ENCODE measurements at regions not wholly inside any gene's neighbourhood (a gene's known extent, or its start where the extent isn't known, plus 50 kb on each side); places are given as distances from the start of the nearest gene placed in this dataset.
A peak's percentile ranks its signal among the peaks of the same experiment; 100 is the strongest.

GRCh38 chr4:122533841-122534240 is 77.3 kb upstream of the IL2 start:
- no peaks in the 10 kb centered on the region for H3K4me1 Mint-ChIP-seq
- ATAC-seq (replicated peaks; ENCODE audit: extremely low read depth, poor library complexity, severe bottlenecking): no peak
- H3K27ac Mint-ChIP-seq (ENCODE audit: low read depth): no peak overlapping the region
- no peak for DNase-seq (ENCODE audit: low spot score in 2 of 2)
- peaks cover 2% of the 10 kb centered on the region for H3K36me3 Mint-ChIP-seq (ENCODE audit: insufficient read depth)
- H3K27me3 Mint-ChIP-seq: no peaks in the 10 kb centered on the region
- no peaks in the 10 kb centered on the region for H3K9me3 Mint-ChIP-seq
- H3K4me3 Mint-ChIP-seq: no peak overlapping the region

GRCh38 chr4:122532766-122533165 is 76.2 kb upstream of the IL2 start:
- no peaks in the 10 kb centered on the region for H3K4me1 Mint-ChIP-seq
- H3K36me3 Mint-ChIP-seq (ENCODE audit: insufficient read depth): peaks cover 2% of the 10 kb centered on the region
- H3K4me3 Mint-ChIP-seq: no peak overlapping the region
- no peaks in the 10 kb centered on the region for H3K9me3 Mint-ChIP-seq
- DNase-seq (ENCODE audit: low spot score in 2 of 2): no peak
- peak; percentile 49 for ATAC-seq (replicated peaks; ENCODE audit: extremely low read depth, poor library complexity, severe bottlenecking)
- no peak overlapping the region for H3K27ac Mint-ChIP-seq (ENCODE audit: low read depth)
- H3K27me3 Mint-ChIP-seq: no peaks in the 10 kb centered on the region

- H3K4me3 Mint-ChIP-seq: no peak overlapping the region
- no peaks in the 10 kb centered on the region for H3K27me3 Mint-ChIP-seq
- H3K36me3 Mint-ChIP-seq (ENCODE audit: insufficient read depth): peaks cover 2% of the 10 kb centered on the region
- no peak overlapping the region for H3K27ac Mint-ChIP-seq (ENCODE audit: low read depth)
- DNase-seq (ENCODE audit: low spot score in 2 of 2) (no peak), ATAC-seq (replicated peaks; ENCODE audit: extremely low read depth, poor library complexity, severe bottlenecking) (no peak)
- no peaks in the 10 kb centered on the region for H3K9me3 Mint-ChIP-seq
- no peaks in the 10 kb centered on the region for H3K4me1 Mint-ChIP-seq
These were observed 75.0 kb upstream of the IL2 start for GRCh38 chr4:122531514-122531913.

GRCh38 chr4:122531038-122531437 is 74.5 kb upstream of the IL2 start:
- Mint-ChIP-seq H3K27me3 (no peaks in the 10 kb centered on the region), H3K4me3 (no peak overlapping the region), H3K4me1 (no peaks in the 10 kb centered on the region), H3K27ac (ENCODE audit: low read depth) (no peak overlapping the region), H3K9me3 (no peaks in the 10 kb centered on the region), H3K36me3 (ENCODE audit: insufficient read depth) (peaks cover 2% of the 10 kb centered on the region)
- DNase-seq (ENCODE audit: low spot score in 2 of 2) (no peak), ATAC-seq (replicated peaks; ENCODE audit: extremely low read depth, poor library complexity, severe bottlenecking) (no peak)

GRCh38 chr4:122528879-122529278 is 72.4 kb upstream of the IL2 start:
- Mint-ChIP-seq H3K36me3 (ENCODE audit: insufficient read depth) (peaks cover 4% of the 10 kb centered on the region), H3K4me1 (no peaks in the 10 kb centered on the region), H3K9me3 (peaks cover 5% of the 10 kb centered on the region), H3K4me3 (no peak overlapping the region), H3K27ac (ENCODE audit: low read depth) (no peak overlapping the region), H3K27me3 (no peaks in the 10 kb centered on the region)
- ATAC-seq (replicated peaks; ENCODE audit: extremely low read depth, poor library complexity, severe bottlenecking) (no peak), DNase-seq (ENCODE audit: low spot score in 2 of 2) (no peak)

GRCh38 chr4:122525865-122526264 is 69.3 kb upstream of the IL2 start:
- no peak overlapping the region for H3K4me3 Mint-ChIP-seq
- H3K27me3 Mint-ChIP-seq: peaks cover 1% of the 10 kb centered on the region
- no peak overlapping the region for H3K27ac Mint-ChIP-seq (ENCODE audit: low read depth)
- H3K9me3 Mint-ChIP-seq: peaks cover 11% of the 10 kb centered on the region
- no peak for DNase-seq (ENCODE audit: low spot score in 2 of 2)
- no peaks in the 10 kb centered on the region for H3K4me1 Mint-ChIP-seq
- peaks cover 2% of the 10 kb centered on the region for H3K36me3 Mint-ChIP-seq (ENCODE audit: insufficient read depth)
- ATAC-seq (replicated peaks; ENCODE audit: extremely low read depth, poor library complexity, severe bottlenecking): no peak

GRCh38 chr4:122524176-122524575 is 67.7 kb upstream of the IL2 start:
- Mint-ChIP-seq H3K36me3 (ENCODE audit: insufficient read depth) (peaks cover 2% of the 10 kb centered on the region), H3K9me3 (peaks cover 11% of the 10 kb centered on the region), H3K4me3 (no peak overlapping the region), H3K27ac (ENCODE audit: low read depth) (no peak overlapping the region), H3K4me1 (no peaks in the 10 kb centered on the region), H3K27me3 (peaks cover 9% of the 10 kb centered on the region)
- ATAC-seq (replicated peaks; ENCODE audit: extremely low read depth, poor library complexity, severe bottlenecking) (no peak), DNase-seq (ENCODE audit: low spot score in 2 of 2) (no peak)

- no peak overlapping the region for H3K27ac Mint-ChIP-seq (ENCODE audit: low read depth)
- peaks cover 11% of the 10 kb centered on the region for H3K9me3 Mint-ChIP-seq
- no peak for DNase-seq (ENCODE audit: low spot score in 2 of 2)
- no peaks in the 10 kb centered on the region for H3K4me1 Mint-ChIP-seq
- H3K27me3 Mint-ChIP-seq: peaks cover 9% of the 10 kb centered on the region
- H3K36me3 Mint-ChIP-seq (ENCODE audit: insufficient read depth): peaks cover 2% of the 10 kb centered on the region
- no peak overlapping the region for H3K4me3 Mint-ChIP-seq
- no peak for ATAC-seq (replicated peaks; ENCODE audit: extremely low read depth, poor library complexity, severe bottlenecking)
These were observed 66.4 kb upstream of the IL2 start for GRCh38 chr4:122522944-122523343.

- Mint-ChIP-seq H3K27me3 (peaks cover 9% of the 10 kb centered on the region), H3K36me3 (ENCODE audit: insufficient read depth) (no peaks in the 10 kb centered on the region), H3K4me1 (no peaks in the 10 kb centered on the region), H3K27ac (ENCODE audit: low read depth) (no peak overlapping the region), H3K4me3 (no peak overlapping the region), H3K9me3 (no peaks in the 10 kb centered on the region)
- DNase-seq (ENCODE audit: low spot score in 2 of 2) (no peak), ATAC-seq (replicated peaks; ENCODE audit: extremely low read depth, poor library complexity, severe bottlenecking) (no peak)
These were observed 60.8 kb upstream of the IL2 start for GRCh38 chr4:122517345-122517744.

GRCh38 chr4:122516376-122516775 is 59.9 kb upstream of the IL2 start:
- ATAC-seq (replicated peaks; ENCODE audit: extremely low read depth, poor library complexity, severe bottlenecking) (no peak), DNase-seq (ENCODE audit: low spot score in 2 of 2) (no peak)
- Mint-ChIP-seq H3K36me3 (ENCODE audit: insufficient read depth) (no peaks in the 10 kb centered on the region), H3K27me3 (peaks cover 9% of the 10 kb centered on the region), H3K27ac (ENCODE audit: low read depth) (no peak overlapping the region), H3K9me3 (no peaks in the 10 kb centered on the region), H3K4me3 (no peak overlapping the region), H3K4me1 (no peaks in the 10 kb centered on the region)

GRCh38 chr4:122514671-122515070 is 58.1 kb upstream of the IL2 start:
- no peaks in the 10 kb centered on the region for H3K4me1 Mint-ChIP-seq
- DNase-seq (ENCODE audit: low spot score in 2 of 2) (no peak), ATAC-seq (replicated peaks; ENCODE audit: extremely low read depth, poor library complexity, severe bottlenecking) (no peak)
- no peaks in the 10 kb centered on the region for H3K27me3 Mint-ChIP-seq
- no peak overlapping the region for H3K27ac Mint-ChIP-seq (ENCODE audit: low read depth)
- H3K36me3 Mint-ChIP-seq (ENCODE audit: insufficient read depth): no peaks in the 10 kb centered on the region
- no peaks in the 10 kb centered on the region for H3K9me3 Mint-ChIP-seq
- no peak overlapping the region for H3K4me3 Mint-ChIP-seq

GRCh38 chr4:122512430-122512829 is 55.9 kb upstream of the IL2 start:
- H3K27me3 Mint-ChIP-seq: no peaks in the 10 kb centered on the region
- peaks cover 6% of the 10 kb centered on the region for H3K4me1 Mint-ChIP-seq
- DNase-seq (ENCODE audit: low spot score in 2 of 2) (no peak), ATAC-seq (replicated peaks; ENCODE audit: extremely low read depth, poor library complexity, severe bottlenecking) (no peak)
- no peak overlapping the region for H3K4me3 Mint-ChIP-seq
- no peaks in the 10 kb centered on the region for H3K36me3 Mint-ChIP-seq (ENCODE audit: insufficient read depth)
- H3K27ac Mint-ChIP-seq (ENCODE audit: low read depth): no peak overlapping the region
- no peaks in the 10 kb centered on the region for H3K9me3 Mint-ChIP-seq

- H3K9me3 Mint-ChIP-seq: no peaks in the 10 kb centered on the region
- no peaks in the 10 kb centered on the region for H3K36me3 Mint-ChIP-seq (ENCODE audit: insufficient read depth)
- peaks cover 6% of the 10 kb centered on the region for H3K4me1 Mint-ChIP-seq
- peak; percentile 32 for ATAC-seq (replicated peaks; ENCODE audit: extremely low read depth, poor library complexity, severe bottlenecking)
- no peak for DNase-seq (ENCODE audit: low spot score in 2 of 2)
- H3K4me3 Mint-ChIP-seq: no peak overlapping the region
- no peaks in the 10 kb centered on the region for H3K27me3 Mint-ChIP-seq
- H3K27ac Mint-ChIP-seq (ENCODE audit: low read depth): no peak overlapping the region
These were observed 51.6 kb upstream of the IL2 start for GRCh38 chr4:122508083-122508482.

Measured in central memory CD8-positive, alpha-beta T cell (primary cell).